NT2/D1 (cell line): ENCODE measurements at regions not wholly inside any gene's neighbourhood (a gene's known extent, or its start where the extent isn't known, plus 50 kb on each side); places are given as distances from the start of the nearest gene placed in this dataset.

Source experiments
- SUZ12 ChIP-seq: IDR thresholded peaks from 2 replicates; pipeline ENCODE4 v1.6.1; 2011; ENCODE audit not compliant: insufficient read length, insufficient read depth; ENCODE audit errors: extremely low read depth
- YY1 ChIP-seq: IDR thresholded peaks from 2 replicates; pipeline ENCODE4 v1.6.1; 2011; ENCODE audit not compliant: insufficient read length, insufficient read depth
- ZNF274 ChIP-seq: IDR thresholded peaks from 2 replicates; pipeline ENCODE4 v1.6.1; 2011; ENCODE audit warnings: mild to moderate bottlenecking, low read depth, low read length

DNA sequence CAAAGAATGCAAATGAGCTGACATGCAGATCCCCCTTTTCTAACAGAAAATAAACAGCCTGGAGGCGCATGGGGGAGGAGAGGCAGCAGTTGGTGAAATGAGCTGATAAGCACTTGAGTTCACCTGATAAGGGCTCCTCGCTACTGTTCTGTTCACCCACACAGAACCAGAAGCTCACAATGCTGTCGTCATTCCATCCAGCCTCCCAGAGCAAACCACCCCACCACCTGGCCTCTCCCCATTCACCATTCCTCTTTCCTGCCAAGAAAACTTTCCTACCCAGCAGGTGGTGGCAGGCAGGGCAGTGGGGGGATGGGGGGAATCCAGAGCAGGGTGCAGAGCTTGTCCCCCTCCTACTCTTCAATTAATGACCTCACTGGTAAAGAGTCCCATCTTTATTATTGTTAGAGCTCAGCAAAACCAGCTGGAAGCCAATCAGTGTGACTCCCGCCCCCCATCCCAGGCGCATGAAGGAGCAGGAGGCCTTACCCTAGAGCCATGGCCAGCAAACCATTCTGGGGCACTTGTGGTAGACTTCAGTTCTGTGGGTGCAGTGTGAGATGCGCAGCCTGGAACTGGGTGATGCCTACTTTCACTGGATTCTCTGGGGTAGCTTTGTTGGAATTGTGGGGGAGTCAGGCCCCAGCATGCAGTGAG lies 350.3 kb downstream of the ZIC3 start:
- TF ChIP-seq YY1 (no peak), SUZ12 (no peak), ZNF274 (no peak)
